ENCODE measurements at regions not wholly inside any gene's neighbourhood (a gene's known extent, or its start where the extent isn't known, plus 50 kb on each side); places are given as distances from the start of the nearest gene placed in this dataset.

- TF ChIP-seq CTCF (IDR thresholded peaks at IDR 0.05) (no peak), POLR2A (IDR thresholded peaks at IDR 0.05) (no peak), POLR2AphosphoS5 (IDR thresholded peaks at IDR 0.05; ENCODE audit: insufficient read depth in 1 of 2, low read depth in 1 of 2) (no peak)
Observed at GRCh38 chr2:181218401-181218821, 238.0 kb downstream of the UBE2E3 start.

Data from vagina (tissue), 2 donors.